ENCODE measurements at regions not wholly inside any gene's neighbourhood (a gene's known extent, or its start where the extent isn't known, plus 50 kb on each side); places are given as distances from the start of the nearest gene placed in this dataset.

- TF ChIP-seq YY1 (IDR thresholded peaks at IDR 0.05; ENCODE audit: insufficient read depth, insufficient read length) (no peak), SUZ12 (IDR thresholded peaks at IDR 0.05; ENCODE audit: extremely low read depth, insufficient read depth, insufficient read length) (no peak), ZNF274 (IDR thresholded peaks at IDR 0.05; ENCODE audit: low read depth, low read length) (no peak)
Observed at GRCh38 chr5:56683733-56684132, 131.6 kb upstream of the MAP3K1 start.

Data from NT2/D1 (cell line).